Urinary bladder (tissue), 3 donors: ENCODE measurements at regions not wholly inside any gene's neighbourhood (a gene's known extent, or its start where the extent isn't known, plus 50 kb on each side); places are given as distances from the start of the nearest gene placed in this dataset.

Source experiments
- DNase-seq: peaks from one replicate; pipeline ENCODE4 v3.0.0-alpha.2; 2015; ENCODE audit errors: extremely low spot score
- H3K27ac ChIP-seq: one replicate; pipeline ENCODE4 v1.5.1; 2013; ENCODE audit warnings: low read depth, mild to moderate bottlenecking, moderate library complexity
- H3K36me3 ChIP-seq: one replicate; pipeline ENCODE4 v1.6.1; 2013; ENCODE audit warnings: mild to moderate bottlenecking, moderate library complexity; ENCODE audit not compliant: insufficient read depth
- H3K4me1 ChIP-seq: one replicate; pipeline ENCODE4 v1.6.1; 2013; ENCODE audit warnings: mild to moderate bottlenecking, moderate library complexity; ENCODE audit not compliant: insufficient read depth
- H3K4me3 ChIP-seq: one replicate; pipeline ENCODE4 v1.5.1; 2013; ENCODE audit warnings: low read depth, low read length
- WGBS: extraction: QIAGEN DNeasy Blood & Tissue Kit; methylation state at CpG from one replicate; pipeline ENCODE4 v1.1.7; 2013; 5-methylcytosine and 5-hydroxymethylcytosine counted together
- donor health status: healthy with polysubstance abuse.
- donor health status: healthy.

- Histone ChIP-seq H3K4me1 (no peaks in the 10 kb centered on the region), H3K36me3 (no peaks in the 10 kb centered on the region), H3K27ac (no peak overlapping the region), H3K4me3 (no peak overlapping the region)
- 84% methylated on average over 4 of the region's 4 CpGs for WGBS
- no peak for DNase-seq
These were observed 1067.4 kb downstream of the CNTNAP5 start for GRCh38 chr2:125092276-125093009.

- no peak for DNase-seq
- Histone ChIP-seq H3K4me1 (no peaks in the 10 kb centered on the region), H3K36me3 (no peaks in the 10 kb centered on the region), H3K4me3 (no peak overlapping the region), H3K27ac (no peak overlapping the region)
These were observed 1070.7 kb downstream of the CNTNAP5 start for GRCh38 chr2:125095826-125096225.

- DNase-seq = no peak
- Histone ChIP-seq H3K36me3 (no peaks in the 10 kb centered on the region), H3K4me3 (no peak overlapping the region), H3K27ac (no peak overlapping the region), H3K4me1 (no peaks in the 10 kb centered on the region)
These were observed 1081.6 kb downstream of the CNTNAP5 start for GRCh38 chr2:125106710-125107109.

GRCh38 chr2:125107446-125107845, 1082.4 kb downstream of the CNTNAP5 start:
- Histone ChIP-seq H3K4me1 (no peaks in the 10 kb centered on the region), H3K36me3 (no peaks in the 10 kb centered on the region), H3K4me3 (no peak overlapping the region), H3K27ac (no peak overlapping the region)
- DNase-seq = no peak
- WGBS = 61% methylated on average over 1 of the region's 1 CpG

GRCh38 chr2:125108251-125108650, 1083.2 kb downstream of the CNTNAP5 start:
- no peak overlapping the region for H3K27ac ChIP-seq
- DNase-seq = no peak
- no peaks in the 10 kb centered on the region for H3K36me3 ChIP-seq
- H3K4me3 ChIP-seq = no peak overlapping the region
- no peaks in the 10 kb centered on the region for H3K4me1 ChIP-seq

GRCh38 chr2:125125902-125126301, 1100.8 kb downstream of the CNTNAP5 start:
- H3K4me3 ChIP-seq = no peak overlapping the region
- 92% methylated on average over 1 of the region's 1 CpG for WGBS
- no peak overlapping the region for H3K27ac ChIP-seq
- no peak for DNase-seq
- no peaks in the 10 kb centered on the region for H3K4me1 ChIP-seq
- H3K36me3 ChIP-seq = no peaks in the 10 kb centered on the region

- no peak overlapping the region for H3K27ac ChIP-seq
- H3K4me1 ChIP-seq = no peaks in the 10 kb centered on the region
- no peaks in the 10 kb centered on the region for H3K36me3 ChIP-seq
- no peak overlapping the region for H3K4me3 ChIP-seq
- DNase-seq = no peak
- 90% methylated on average over 3 of the region's 3 CpGs for WGBS
These were observed 1135.9 kb downstream of the CNTNAP5 start for GRCh38 chr2:125160947-125161346.

- no peaks in the 10 kb centered on the region for H3K36me3 ChIP-seq
- 64% methylated on average over 2 of the region's 2 CpGs for WGBS
- DNase-seq = no peak
- no peak overlapping the region for H3K4me3 ChIP-seq
- peaks cover 2% of the 10 kb centered on the region for H3K4me1 ChIP-seq
- no peak overlapping the region for H3K27ac ChIP-seq
These were observed 1142.1 kb downstream of the CNTNAP5 start for GRCh38 chr2:125167152-125167551.

GRCh38 chr2:125167820-125168219, 1142.7 kb downstream of the CNTNAP5 start:
- no peak for DNase-seq

GRCh38 chr2:125168442-125168841, 1143.4 kb downstream of the CNTNAP5 start:
- no peak overlapping the region for H3K4me3 ChIP-seq
- no peak for DNase-seq
- WGBS = 64% methylated on average over 2 of the region's 2 CpGs
- H3K4me1 ChIP-seq = peaks cover 2% of the 10 kb centered on the region
- no peaks in the 10 kb centered on the region for H3K36me3 ChIP-seq
- H3K27ac ChIP-seq = no peak overlapping the region

More at GRCh38 chr2:125167820-125168219, 1142.7 kb downstream of the CNTNAP5 start:
- H3K27ac ChIP-seq = no peak overlapping the region
- H3K4me1 ChIP-seq = peaks cover 2% of the 10 kb centered on the region
- H3K4me3 ChIP-seq = no peak overlapping the region
- H3K36me3 ChIP-seq = no peaks in the 10 kb centered on the region

- no peak overlapping the region for H3K27ac ChIP-seq
- 51% methylated on average over 6 of the region's 6 CpGs for WGBS
- H3K36me3 ChIP-seq = no peaks in the 10 kb centered on the region
- H3K4me3 ChIP-seq = no peak overlapping the region
- no peak for DNase-seq
- H3K4me1 ChIP-seq = peaks cover 2% of the 10 kb centered on the region
These were observed 1144.1 kb downstream of the CNTNAP5 start for GRCh38 chr2:125169022-125169763.

- Histone ChIP-seq H3K36me3 (no peaks in the 10 kb centered on the region), H3K4me1 (peaks cover 2% of the 10 kb centered on the region), H3K27ac (no peak overlapping the region), H3K4me3 (no peak overlapping the region)
- WGBS = 79% methylated on average over 3 of the region's 3 CpGs
- DNase-seq = no peak
These were observed 1144.7 kb downstream of the CNTNAP5 start for GRCh38 chr2:125169764-125170146.

- H3K4me1 ChIP-seq = peaks cover 2% of the 10 kb centered on the region
- H3K36me3 ChIP-seq = no peaks in the 10 kb centered on the region
- WGBS = 73% methylated on average over 1 of the region's 1 CpG
- H3K4me3 ChIP-seq = no peak overlapping the region
- no peak for DNase-seq
- H3K27ac ChIP-seq = no peak overlapping the region
These were observed 1147.1 kb downstream of the CNTNAP5 start for GRCh38 chr2:125172181-125172580.

GRCh38 chr2:125175415-125175814, 1150.3 kb downstream of the CNTNAP5 start:
- 70% methylated on average over 1 of the region's 1 CpG for WGBS
- no peaks in the 10 kb centered on the region for H3K36me3 ChIP-seq
- no peak overlapping the region for H3K4me3 ChIP-seq
- H3K27ac ChIP-seq = no peak overlapping the region
- H3K4me1 ChIP-seq = no peaks in the 10 kb centered on the region
- no peak for DNase-seq
